Erythroblast (primary cell): ENCODE measurements at regions not wholly inside any gene's neighbourhood (a gene's known extent, or its start where the extent isn't known, plus 50 kb on each side); places are given as distances from the start of the nearest gene placed in this dataset.

Source experiments
- DNase-seq, 2 experiments: peaks; one replicate each; lab custom pipeline; 2025; lab: John Stamatoyannopoulos, UW
- GATA1 ChIP-seq: IDR thresholded peaks from 2 replicates; pipeline ENCODE4 v1.6.1; 2011; ENCODE audit warnings: low read depth, mild to moderate bottlenecking, control low read depth, low read length, moderate library complexity
- POLR2A ChIP-seq: IDR thresholded peaks from 2 replicates; pipeline ENCODE4 v1.6.1; 2011; ENCODE audit warnings: mild to moderate bottlenecking, low read length

DNA sequence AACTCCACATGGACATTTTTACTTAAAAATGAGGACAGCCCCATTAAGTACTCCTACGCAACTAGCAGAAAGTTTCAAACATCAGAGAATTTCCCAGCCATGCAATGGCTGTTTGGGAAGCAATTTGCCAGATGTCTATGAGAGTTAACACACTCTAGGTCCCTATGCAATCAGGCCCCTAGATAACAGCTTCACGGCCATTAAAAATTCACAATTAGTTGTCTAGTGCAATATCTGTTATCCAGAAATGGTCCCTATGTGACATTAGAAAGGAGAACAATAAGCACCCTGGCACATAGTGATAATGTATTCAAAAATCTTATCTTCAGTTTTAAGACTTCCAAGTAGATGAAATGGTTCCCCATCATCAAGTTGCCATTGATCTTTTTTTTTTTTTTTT is 174.3 kb upstream of the NRSN1 start:
- DNase-seq, result no peak
- TF ChIP-seq GATA1 (no peak), POLR2A (no peak)

DNA sequence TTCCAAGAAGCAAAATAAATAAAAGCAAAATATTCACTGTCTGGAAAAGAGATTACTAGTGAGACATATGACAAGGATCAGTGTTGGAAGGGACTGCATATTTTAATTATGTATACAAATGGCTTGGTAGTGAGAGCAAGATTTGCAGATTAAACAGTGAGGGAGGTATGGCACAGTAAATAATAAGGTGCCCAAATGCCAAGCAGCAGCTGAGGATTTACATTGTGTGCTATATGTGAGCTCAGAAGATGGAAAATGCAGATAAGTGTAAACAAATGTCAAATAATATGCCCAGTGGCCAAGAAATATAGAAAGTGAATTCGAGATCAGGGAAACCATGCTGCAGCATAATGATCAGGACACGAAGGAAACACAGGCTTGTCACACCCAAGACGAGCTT is 173.8 kb upstream of the NRSN1 start:
- TF ChIP-seq GATA1 (no peak), POLR2A (no peak)
- no peak for DNase-seq

DNA sequence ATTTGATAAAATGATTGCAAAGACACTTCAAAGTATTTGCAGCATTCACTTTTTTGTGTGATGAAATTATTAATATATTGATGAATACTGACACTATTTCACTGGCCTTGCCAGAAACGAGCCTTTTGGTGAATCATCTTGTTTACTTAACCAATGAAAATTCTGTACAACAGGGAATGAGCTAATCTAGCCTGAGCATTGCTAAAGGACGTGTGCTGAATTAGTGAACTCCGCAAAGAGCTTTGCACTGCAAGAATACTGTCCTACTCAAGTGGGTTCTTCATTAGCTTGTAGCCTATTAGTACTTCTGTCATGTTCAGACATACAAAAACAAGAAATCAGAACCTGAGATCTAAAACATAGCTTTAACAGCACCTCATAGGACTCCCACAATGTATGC is 172.0 kb upstream of the NRSN1 start:
- TF ChIP-seq GATA1, result no peak
- TF ChIP-seq POLR2A, result no peak
- DNase-seq, result no peak

DNA sequence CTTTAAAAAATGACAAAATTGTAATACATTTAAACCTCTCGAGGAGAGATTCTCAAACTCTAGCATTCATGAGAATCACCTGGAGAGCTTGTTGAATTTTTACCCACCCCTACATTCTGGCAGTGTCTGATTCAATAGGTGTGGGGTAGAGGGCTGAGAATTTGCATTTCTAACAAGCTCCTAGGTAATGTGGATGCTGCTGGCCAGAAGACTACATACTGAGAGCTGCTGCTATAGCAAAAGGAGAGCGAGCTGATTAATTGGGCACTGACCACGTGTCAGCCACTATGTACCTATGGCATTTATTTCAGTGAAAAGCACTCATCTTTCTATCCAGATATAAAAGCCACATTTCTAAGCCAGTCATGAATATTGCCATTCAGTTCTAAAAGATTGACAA is 169.0 kb upstream of the NRSN1 start:
- DNase-seq, result no peak
- TF ChIP-seq POLR2A (no peak), GATA1 (no peak)

DNA sequence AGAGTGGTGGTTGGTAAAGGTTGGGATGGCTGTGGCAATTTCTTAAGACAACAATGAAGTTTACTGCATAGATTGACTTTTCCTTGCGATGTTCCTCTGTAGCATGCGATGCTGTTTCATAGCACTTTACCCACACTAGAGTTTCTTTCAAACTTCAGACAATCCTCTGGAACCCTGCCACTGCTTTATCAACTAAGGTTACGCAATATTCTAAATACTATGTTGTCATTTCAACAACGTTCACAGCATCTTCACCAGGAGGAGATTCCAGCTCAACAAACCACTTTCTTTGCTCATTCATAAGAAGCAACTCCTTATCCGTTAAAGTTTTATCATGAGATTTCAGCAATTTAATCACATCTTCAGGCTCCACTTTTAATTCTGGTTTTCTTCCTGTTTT is 161.2 kb upstream of the NRSN1 start:
- DNase-seq, result no peak
- TF ChIP-seq POLR2A, result no peak
- TF ChIP-seq GATA1, result no peak

DNA sequence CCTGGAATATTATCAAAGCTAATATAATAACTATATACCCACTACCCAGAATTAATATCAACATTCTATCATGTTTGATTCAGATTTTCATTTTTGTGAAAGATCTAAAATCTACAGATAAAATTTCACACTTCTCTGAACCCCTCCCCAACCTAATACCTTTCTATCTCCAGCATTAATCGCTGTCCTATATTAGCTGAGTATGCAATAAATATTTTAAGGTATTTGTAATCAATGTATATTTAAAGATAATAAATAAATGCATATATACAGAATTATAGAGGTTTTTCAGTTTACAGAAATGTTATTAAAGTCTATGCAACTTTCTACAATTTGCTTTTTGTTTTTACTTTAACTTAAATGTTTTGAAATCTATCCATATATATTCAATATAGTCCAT is 156.7 kb upstream of the NRSN1 start:
- TF ChIP-seq GATA1, result no peak
- no peak for TF ChIP-seq POLR2A
- DNase-seq, result no peak

DNA sequence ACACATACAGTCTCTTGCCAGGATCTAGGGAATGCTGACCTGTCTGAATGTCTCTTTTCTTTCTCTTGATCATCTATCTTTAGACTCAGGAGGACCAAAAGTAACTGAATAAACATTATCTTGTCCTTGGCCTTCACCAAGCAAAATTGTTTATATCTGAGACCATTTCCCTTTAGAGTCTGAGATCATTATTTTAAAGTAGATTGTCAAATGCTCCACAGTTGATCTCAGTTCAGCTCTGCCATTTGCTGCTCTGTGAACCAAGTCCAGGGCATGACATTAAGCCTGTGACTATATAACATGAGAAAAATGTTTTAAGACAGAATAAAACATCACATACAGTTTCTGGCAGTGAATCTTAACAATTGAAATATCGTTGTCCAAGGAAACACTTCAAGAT is 148.3 kb upstream of the NRSN1 start:
- TF ChIP-seq GATA1, result no peak
- TF ChIP-seq POLR2A, result no peak
- no peak for DNase-seq

DNA sequence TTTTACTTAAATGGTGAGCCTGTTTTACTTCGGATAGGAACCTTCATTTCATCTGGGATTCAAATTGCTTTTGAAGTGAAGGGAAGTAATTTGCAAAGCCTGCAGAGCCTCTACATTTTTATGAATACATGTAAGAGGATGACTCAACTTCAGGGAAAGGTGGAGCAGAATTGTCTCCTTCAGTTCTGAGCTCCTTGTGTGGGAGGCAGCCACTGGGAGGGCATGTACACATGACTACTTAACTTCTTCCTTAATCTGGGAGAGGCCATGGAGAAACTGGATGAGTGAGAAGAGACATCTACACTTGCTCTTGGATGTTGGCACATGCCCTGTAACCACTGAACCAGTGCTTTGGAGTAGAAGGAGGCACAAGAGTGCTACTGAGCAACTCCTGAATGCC is 145.1 kb upstream of the NRSN1 start:
- no peak for DNase-seq
- TF ChIP-seq GATA1 (no peak), POLR2A (no peak)

DNA sequence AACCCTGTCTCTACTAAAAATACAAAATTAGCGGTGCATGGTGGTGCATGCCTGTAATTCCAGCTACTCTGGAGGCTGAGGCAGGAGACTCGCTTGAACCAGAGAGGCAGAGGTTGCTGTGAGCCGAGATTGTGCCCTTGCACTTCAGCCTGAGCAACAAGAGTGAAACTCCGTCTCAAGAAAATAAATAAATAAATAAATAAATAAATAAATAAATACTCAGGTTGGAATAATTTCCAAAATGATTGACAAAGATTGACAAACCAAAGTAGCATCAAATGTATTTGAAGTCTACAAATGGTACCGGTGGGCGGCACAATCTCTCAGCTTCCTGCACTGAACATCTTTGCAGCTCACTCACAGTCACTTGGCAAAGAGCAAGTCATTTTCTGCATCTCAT is 144.1 kb upstream of the NRSN1 start:
- DNase-seq, result no peak
- TF ChIP-seq POLR2A (no peak), GATA1 (no peak)

DNA sequence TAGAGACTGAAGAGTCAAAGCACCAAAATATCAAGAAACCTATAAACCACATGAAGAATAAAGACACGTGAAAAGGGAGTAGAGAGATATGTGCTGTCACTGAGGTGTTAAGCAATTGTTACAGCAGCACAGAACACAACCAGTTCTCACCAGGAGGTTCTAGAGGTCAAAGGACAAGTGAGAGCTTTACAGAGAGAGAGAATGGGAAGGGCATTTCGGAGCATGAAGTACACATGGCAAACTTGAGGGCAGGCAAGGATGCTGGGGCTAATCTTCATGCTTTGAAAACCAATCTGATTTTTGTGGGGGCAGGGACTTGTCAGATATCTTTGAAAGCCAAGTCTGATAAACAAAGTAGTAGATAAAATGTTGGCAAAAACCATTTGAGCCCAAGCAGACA is 142.3 kb upstream of the NRSN1 start:
- TF ChIP-seq GATA1 (no peak), POLR2A (no peak)
- no peak for DNase-seq

DNA sequence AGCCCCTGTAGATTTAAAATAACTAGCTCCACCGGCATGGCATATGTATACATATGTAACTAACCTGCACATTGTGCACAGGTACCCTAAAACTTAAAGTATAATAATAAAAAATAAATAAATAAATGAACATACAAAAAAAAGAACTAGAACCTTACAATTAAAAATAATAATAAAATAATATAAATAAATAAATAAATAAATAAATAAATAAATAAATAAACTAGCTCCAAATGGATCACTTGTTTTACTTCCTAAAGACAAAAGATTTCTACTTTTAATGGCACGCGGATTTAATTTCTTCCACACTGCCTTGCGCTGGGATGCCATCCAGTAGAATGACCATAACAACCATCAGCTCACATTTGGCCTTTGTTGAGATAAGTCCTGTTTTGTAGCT is 141.0 kb upstream of the NRSN1 start:
- no peak for DNase-seq
- TF ChIP-seq GATA1 (no peak), POLR2A (no peak)

DNA sequence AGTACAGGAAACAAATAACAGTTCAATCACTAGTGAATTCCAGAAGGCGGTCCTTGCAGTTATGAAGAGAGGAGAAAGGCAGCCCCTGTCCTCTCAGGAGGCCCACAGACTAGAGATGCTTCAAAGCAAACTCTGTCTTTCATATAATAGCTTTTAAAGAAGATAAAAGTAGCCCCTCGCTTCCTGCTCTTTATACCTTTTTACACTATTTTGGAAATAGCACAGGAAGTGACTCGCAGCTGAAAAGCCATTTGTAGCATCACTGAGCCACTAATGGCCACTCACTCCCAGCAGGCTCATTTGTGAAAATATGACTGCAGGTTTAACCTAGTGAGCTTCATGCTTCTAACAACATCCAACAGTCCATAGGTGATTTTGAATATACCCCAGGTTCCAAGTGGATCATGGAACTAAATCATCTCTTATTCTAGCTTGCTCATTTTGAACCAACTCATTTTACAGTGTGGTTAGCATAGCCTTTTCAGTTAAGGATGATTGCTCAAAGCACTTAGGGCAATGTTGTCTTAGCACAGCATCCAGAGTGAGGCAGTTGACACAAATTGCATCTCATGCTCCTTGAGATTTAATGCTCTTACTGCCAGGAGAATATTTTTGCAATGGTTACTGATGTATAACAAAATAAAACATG is 136.0 kb upstream of the NRSN1 start:
- no peak for DNase-seq
- TF ChIP-seq GATA1 (no peak), POLR2A (no peak)

DNA sequence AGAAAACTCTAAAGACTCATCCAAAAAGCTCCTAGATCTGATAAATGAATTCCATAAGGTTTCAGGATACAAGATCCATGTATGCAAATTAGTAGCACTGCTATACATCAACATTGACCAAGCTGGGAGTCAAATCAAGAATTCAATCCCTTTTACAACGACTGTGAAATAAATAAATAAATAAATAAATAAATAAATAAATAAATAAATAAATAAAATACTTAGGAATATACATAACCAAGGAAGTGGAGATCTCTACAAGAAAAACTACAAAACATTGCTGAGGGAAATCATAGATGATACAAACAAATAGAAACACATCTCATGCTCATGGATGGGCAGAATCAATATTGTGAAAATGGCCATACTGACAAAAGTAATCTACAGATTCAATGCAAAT is 132.0 kb upstream of the NRSN1 start:
- no peak for DNase-seq
- TF ChIP-seq POLR2A (no peak), GATA1 (no peak)

DNA sequence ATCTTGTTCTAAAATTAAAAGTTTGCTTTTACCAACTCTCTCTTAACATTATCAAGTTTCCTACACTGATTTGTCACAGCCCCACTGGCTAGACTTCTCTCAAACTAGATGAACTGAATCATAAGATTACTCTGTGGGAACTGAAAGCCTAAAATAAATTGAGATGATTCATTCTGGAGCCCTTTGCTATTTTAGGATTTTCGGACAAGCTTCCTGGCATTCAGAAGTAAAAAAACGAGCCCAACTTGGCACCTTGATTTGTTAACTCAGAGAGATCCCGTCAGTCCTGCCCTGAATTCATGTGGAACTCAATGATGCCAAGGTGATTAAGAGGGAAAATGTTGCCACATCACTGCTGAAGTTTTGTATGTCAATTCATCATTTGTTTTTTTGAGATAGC is 122.0 kb upstream of the NRSN1 start:
- TF ChIP-seq GATA1, result no peak
- no peak for TF ChIP-seq POLR2A
- DNase-seq, result no peak

DNA sequence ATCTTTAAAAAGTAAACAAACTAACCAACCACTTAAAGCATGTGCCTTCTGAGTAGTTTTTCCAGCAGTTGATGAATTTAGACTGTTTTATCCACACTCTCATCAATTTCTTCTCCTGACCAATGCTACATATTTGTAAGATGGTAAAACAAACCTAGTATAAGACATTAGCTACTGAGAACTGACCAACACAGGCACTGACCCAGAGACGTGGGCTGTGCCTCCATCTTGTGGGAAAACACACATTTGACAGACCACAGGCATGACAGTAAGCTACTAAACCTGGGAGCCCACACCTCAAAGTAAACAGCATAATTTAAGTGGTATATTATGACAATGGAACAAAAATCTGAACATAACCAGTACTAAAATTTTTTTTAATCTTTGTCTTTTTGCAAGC is 121.4 kb upstream of the NRSN1 start:
- no peak for TF ChIP-seq GATA1
- no peak for DNase-seq

DNA sequence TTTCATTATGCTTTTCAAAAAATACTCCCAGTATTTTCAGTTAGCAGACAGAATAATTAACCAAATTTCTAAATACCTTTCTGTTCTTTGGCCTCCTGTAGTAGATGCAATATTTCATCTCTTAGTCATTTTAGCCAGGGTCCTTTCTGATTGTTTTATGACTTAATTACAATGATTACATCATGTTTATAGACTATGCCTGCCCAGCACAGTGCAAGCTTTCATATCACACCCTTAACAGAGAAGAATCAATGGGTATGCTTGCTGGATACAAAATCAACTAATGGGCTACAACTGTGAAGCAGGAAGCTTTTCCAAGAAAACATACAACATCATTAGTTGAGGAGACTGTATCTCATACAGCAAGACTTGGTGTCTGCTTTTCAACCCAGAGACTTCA is 119.8 kb upstream of the NRSN1 start:
- TF ChIP-seq POLR2A, result no peak
- no peak for TF ChIP-seq GATA1
- no peak for DNase-seq

DNA sequence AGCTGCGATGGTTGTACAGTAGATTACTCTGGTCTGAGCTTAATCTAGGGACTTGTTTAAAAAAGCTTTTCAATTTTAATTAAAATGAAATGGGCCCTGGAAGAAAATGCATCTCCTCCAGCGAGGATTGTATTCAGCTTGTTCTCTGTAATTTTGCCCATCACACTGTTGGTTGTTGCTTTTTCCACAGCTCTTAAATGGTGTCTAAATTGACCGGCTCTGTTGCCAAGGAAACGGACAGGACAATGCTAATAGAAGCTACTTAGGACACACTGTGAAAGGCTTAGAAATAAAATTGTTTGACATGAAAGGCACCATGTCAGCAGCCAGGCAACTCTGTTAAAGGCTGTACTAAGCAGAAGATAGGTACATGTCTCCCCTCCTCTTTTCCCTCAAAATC is 116.7 kb upstream of the NRSN1 start:
- TF ChIP-seq POLR2A (no peak), GATA1 (no peak)
- DNase-seq, result no peak

DNA sequence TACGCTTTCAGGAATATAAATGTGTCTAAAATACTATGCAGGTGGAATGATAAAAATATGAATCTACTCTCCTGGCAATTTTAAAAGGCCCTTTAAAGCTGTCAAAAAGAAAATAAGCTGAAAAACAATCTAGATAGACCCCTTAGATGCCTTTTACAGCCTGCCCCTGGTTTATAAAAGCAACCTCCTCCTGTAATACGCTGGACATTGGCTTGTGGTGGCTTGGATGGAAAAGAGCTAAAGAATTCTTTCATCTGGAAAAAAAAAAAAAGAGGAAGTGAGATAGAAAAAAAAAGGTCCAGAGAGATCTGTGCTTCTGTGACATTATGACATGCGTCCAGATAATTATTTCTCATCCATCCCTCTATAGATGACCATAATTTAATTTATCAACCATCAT is 115.9 kb upstream of the NRSN1 start:
- TF ChIP-seq POLR2A, result no peak
- no peak for TF ChIP-seq GATA1
- no peak for DNase-seq
